IMR-90 (cell line): ENCODE measurements at regions not wholly inside any gene's neighbourhood (a gene's known extent, or its start where the extent isn't known, plus 50 kb on each side); places are given as distances from the start of the nearest gene placed in this dataset.

ENCODE experiments used
- ATAC-seq: fragments of 200-7000 bp; cut with Tn5 transposase; 2 replicates; pipeline ENCODE4 v1.9.1; 2020; ENCODE audit warnings: low read depth, mild to moderate bottlenecking, moderate library complexity
- BruUV-seq: library from RNA; stranded (reverse); fragments of 400-500 nt; replicated peaks from 2 replicates; lab custom pipeline; 2021; lab: Mats Ljungman, UMichigan
- CTCF ChIA-PET: fragments of 300-600 bp; formaldehyde crosslinking; extraction: SDS; loops from one replicate; lab custom pipeline; 2021; ENCODE audit warnings: antibody characterized with exemption; lab: Yijun Ruan, JAX
- POLR2A ChIA-PET: fragments of 300-600 bp; sonication (Branson Sonifier 250); formaldehyde crosslinking; loops from one replicate; lab custom pipeline; 2022; ENCODE audit warnings: antibody characterized with exemption; ENCODE audit not compliant: unreplicated experiment; lab: Charles Lee
- DNase-seq: peaks from one replicate; pipeline ENCODE4 v3.0.0; 2013
- H2AFZ ChIP-seq: replicated peaks from 2 replicates; pipeline ENCODE3; 2013; ENCODE audit warnings: low read length, mild to moderate bottlenecking; ENCODE audit not compliant: poor library complexity
- H2AK5ac ChIP-seq: 2 replicates; pipeline ENCODE4 v1.6.1; 2013; ENCODE audit warnings: low read depth, low read length, inconsistent platforms
- H2AK9ac ChIP-seq: replicated peaks from 2 replicates; pipeline ENCODE3; 2013; ENCODE audit warnings: mild to moderate bottlenecking, low read depth, low read length, moderate library complexity; ENCODE audit not compliant: poor library complexity
- H2BK120ac ChIP-seq: 2 replicates; pipeline ENCODE4 v1.6.1; 2013; ENCODE audit warnings: low read depth, low read length, inconsistent platforms
- H2BK15ac ChIP-seq: 3 replicates; pipeline ENCODE4 v1.6.1; 2013; ENCODE audit warnings: low read depth, low read length, inconsistent platforms
- H2BK20ac ChIP-seq: 2 replicates; pipeline ENCODE4 v1.6.1; 2013; ENCODE audit warnings: low read depth, mild to moderate bottlenecking, inconsistent platforms, low read length, moderate library complexity
- H2BK5ac ChIP-seq: 2 replicates; pipeline ENCODE4 v1.6.1; 2013; ENCODE audit warnings: mild to moderate bottlenecking, low read depth, low read length, inconsistent platforms; ENCODE audit not compliant: poor library complexity, severe bottlenecking
- H3K14ac ChIP-seq: replicated peaks from 2 replicates; pipeline ENCODE4 v1.6.1; 2013; ENCODE audit warnings: low read depth, low read length, inconsistent platforms
- H3K18ac ChIP-seq: 2 replicates; pipeline ENCODE4 v1.6.1; 2013; ENCODE audit warnings: low read depth, low read length, control low read depth
- H3K23ac ChIP-seq: 2 replicates; pipeline ENCODE4 v1.6.1; 2013; ENCODE audit warnings: low read depth, low read length, inconsistent platforms
- H3K27ac ChIP-seq: 2 replicates; pipeline ENCODE4 v1.5.1; 2013; ENCODE audit warnings: mild to moderate bottlenecking, control low read depth, low read length; ENCODE audit not compliant: insufficient read depth
- H3K27me3 ChIP-seq: 2 replicates; pipeline ENCODE4 v1.6.1; 2013; ENCODE audit warnings: low read length; ENCODE audit not compliant: control insufficient read depth, insufficient read depth
- H3K36me3 ChIP-seq: 2 replicates; pipeline ENCODE4 v1.6.1; 2013; ENCODE audit warnings: low read length, mixed read lengths; ENCODE audit not compliant: control insufficient read depth, insufficient read depth
- H3K4ac ChIP-seq: 2 replicates; pipeline ENCODE4 v1.6.1; 2013; ENCODE audit warnings: low read depth, low read length, inconsistent platforms
- H3K4me1 ChIP-seq: 2 replicates; pipeline ENCODE4 v1.6.1; 2013; ENCODE audit warnings: low read length, mixed read lengths; ENCODE audit not compliant: control insufficient read depth, insufficient read depth
- H3K4me2 ChIP-seq: 2 replicates; pipeline ENCODE4 v1.6.1; 2013; ENCODE audit warnings: low read depth, mild to moderate bottlenecking, control low read depth, low read length, moderate library complexity
- H3K4me3 ChIP-seq: 2 replicates; pipeline ENCODE4 v1.5.1; 2013; ENCODE audit warnings: low read depth, mild to moderate bottlenecking, control low read depth, low read length, moderate library complexity; ENCODE audit not compliant: insufficient read depth
- H3K56ac ChIP-seq: 2 replicates; pipeline ENCODE4 v1.6.1; 2013; ENCODE audit warnings: low read length, inconsistent platforms; ENCODE audit not compliant: insufficient read depth; ENCODE audit errors: extremely low read depth
- H3K79me1 ChIP-seq, 2 experiments: 2 replicates each; pipeline ENCODE4 v1.6.1; 2013; ENCODE audit warnings: low read length in 2 of 2, inconsistent platforms in 1 of 2, low read depth in 1 of 2
- H3K9ac ChIP-seq: 2 replicates; pipeline ENCODE4 v1.6.1; 2013; ENCODE audit warnings: low read depth, low read length, control low read depth
- H3K9me1 ChIP-seq: 2 replicates; pipeline ENCODE4 v1.6.1; 2013; ENCODE audit warnings: low read length, inconsistent platforms; ENCODE audit not compliant: insufficient read depth
- H3K9me3 ChIP-seq: 2 replicates; pipeline ENCODE4 v1.6.1; 2013; ENCODE audit warnings: low read length; ENCODE audit not compliant: control insufficient read depth, insufficient read depth
- H4K20me1 ChIP-seq: 2 replicates; pipeline ENCODE4 v1.6.1; 2013; ENCODE audit warnings: low read length, inconsistent platforms; ENCODE audit not compliant: insufficient read depth
- H4K5ac ChIP-seq: 2 replicates; pipeline ENCODE4 v1.6.1; 2013; ENCODE audit warnings: mild to moderate bottlenecking, low read depth, low read length, control low read depth
- H4K8ac ChIP-seq, 2 experiments: 2 replicates each; pipeline ENCODE4 v1.6.1; 2013; ENCODE audit warnings: low read depth in 2 of 2, low read length in 2 of 2, control low read depth in 1 of 2, inconsistent platforms in 1 of 2
- H4K91ac ChIP-seq: 2 replicates; pipeline ENCODE4 v1.6.1; 2013; ENCODE audit warnings: low read depth, low read length, inconsistent platforms; ENCODE audit not compliant: insufficient read depth
- BHLHE40 ChIP-seq: fragments of 150-350 bp; IDR thresholded peaks from 2 replicates; pipeline ENCODE4 v1.6.1; 2016; ENCODE audit warnings: mild to moderate bottlenecking, low read depth, low read length
- CEBPB ChIP-seq: IDR thresholded peaks from 2 replicates; pipeline ENCODE4 v1.6.1; 2012; ENCODE audit warnings: low read depth, low read length, improper control_type of control experiment
- CTCF ChIP-seq: conservative IDR thresholded peaks from 2 replicates; pipeline ENCODE4 v1.5.1; 2012; ENCODE audit warnings: mild to moderate bottlenecking, low read depth, low read length, improper control_type of control experiment
- ELK1 ChIP-seq: fragments of 150-350 bp; IDR thresholded peaks from 2 replicates; pipeline ENCODE4 v1.6.1; 2016; ENCODE audit warnings: low read depth, mild to moderate bottlenecking, low read length, moderate library complexity, borderline replicate concordance
- FOS ChIP-seq: fragments of 150-350 bp; IDR thresholded peaks from 2 replicates; pipeline ENCODE4 v1.6.1; 2016; ENCODE audit warnings: low read depth, low read length
- MAZ ChIP-seq: IDR thresholded peaks from 2 replicates; pipeline ENCODE4 v1.6.1; 2012; ENCODE audit warnings: low read depth, mild to moderate bottlenecking, low read length, improper control_type of control experiment, moderate library complexity, borderline replicate concordance
- MXI1 ChIP-seq: IDR thresholded peaks from 2 replicates; pipeline ENCODE4 v1.6.1; 2012; ENCODE audit warnings: low read depth, mild to moderate bottlenecking, low read length, moderate library complexity, borderline replicate concordance
- POLR2A ChIP-seq: IDR thresholded peaks from 2 replicates; pipeline ENCODE4 v1.6.1; 2012; ENCODE audit warnings: mild to moderate bottlenecking, low read depth, low read length
- RAD21 ChIP-seq: IDR thresholded peaks from 2 replicates; pipeline ENCODE4 v1.6.1; 2012; ENCODE audit warnings: low read length, improper control_type of control experiment
- RFX5 ChIP-seq: IDR thresholded peaks from 2 replicates; pipeline ENCODE4 v1.8.0; 2012; ENCODE audit warnings: low read depth, mild to moderate bottlenecking, low read length, moderate library complexity
- SMC3 ChIP-seq: fragments of 150-350 bp; IDR thresholded peaks from 2 replicates; pipeline ENCODE4 v1.6.1; 2016; ENCODE audit warnings: low read depth, mild to moderate bottlenecking, antibody characterized with exemption, low read length, moderate library complexity
- WGBS, 2 experiments: methylation state at CpG; one replicate each; pipeline versions ENCODE4 v1.1.5 to v1.1.7; 2013; ENCODE audit warnings: missing lambda C conversion rate in 2 of 2; ENCODE audit not compliant: insufficient read length in 1 of 2; ENCODE audit errors: extremely low coverage in 2 of 2; 5-methylcytosine and 5-hydroxymethylcytosine counted together
- dilution Hi-C: fragments of 300-500 bp; cut with HindIII; formaldehyde crosslinking; loops from one replicate; pipeline ENCODE4 v1.14.3; 2018; ENCODE audit warnings: low sequenced_read_pairs; ENCODE audit not compliant: unreplicated experiment
- in situ Hi-C: fragments of 300-500 bp; cut with MboI; formaldehyde crosslinking; loops from 3 replicates; pipeline ENCODE4 v1.14.3; 2019; ENCODE audit warnings: low sequenced_read_pairs, inconsistent platforms, mixed read lengths
- intact Hi-C: fragments of 100-400 bp; cut with micrococcal nuclease; formaldehyde crosslinking; loops from 2 replicates; pipeline ENCODE4 v1.10.0; 2022

- no peak overlapping the region for H4K5ac ChIP-seq
- H4K20me1 ChIP-seq = no peaks in the 10 kb centered on the region
- no peak overlapping the region for H3K14ac ChIP-seq
- no peak overlapping the region for H3K18ac ChIP-seq
- H2BK5ac ChIP-seq = no peak overlapping the region
- no peak for TF ChIP-seq SMC3
- TF ChIP-seq POLR2A = no peak
- TF ChIP-seq ELK1 = no peak
- no peak for TF ChIP-seq CTCF
- TF ChIP-seq CEBPB = no peak
- no peak for TF ChIP-seq RAD21
- no peak for TF ChIP-seq RFX5
- no peak for TF ChIP-seq MAZ
- no peak for TF ChIP-seq MXI1
- TF ChIP-seq FOS = no peak
- no peak for TF ChIP-seq BHLHE40
- no peak overlapping the region for H2BK20ac ChIP-seq
- no peak overlapping the region for H2AK5ac ChIP-seq
- in situ Hi-C loops (no loop called here), intact Hi-C loops (no loop called here), dilution Hi-C loops (no loop called here)
- H2BK15ac ChIP-seq = no peak overlapping the region
- DNase-seq = no peak
- no peaks in the 10 kb centered on the region for H3K27me3 ChIP-seq
- H3K9me1 ChIP-seq = no peaks in the 10 kb centered on the region
- H3K27ac ChIP-seq = no peak overlapping the region
- H3K4ac ChIP-seq = no peak overlapping the region
- no peaks in the 10 kb centered on the region for H3K36me3 ChIP-seq
- H3K9me3 ChIP-seq = peaks cover 8% of the 10 kb centered on the region
- H3K79me1 ChIP-seq = no peaks in the 10 kb centered on the region
- H2AK9ac ChIP-seq = no peak overlapping the region
- H3K4me1 ChIP-seq = no peaks in the 10 kb centered on the region
- H4K8ac ChIP-seq = no peak overlapping the region
- no peak overlapping the region for H2BK120ac ChIP-seq
- no peak overlapping the region for H3K23ac ChIP-seq
- no peak for ATAC-seq
- no peak overlapping the region for H3K4me3 ChIP-seq
- no peak overlapping the region for H3K4me2 ChIP-seq
- H2AFZ ChIP-seq = no peak overlapping the region
- H3K56ac ChIP-seq = no peak overlapping the region
- H3K9ac ChIP-seq = no peak overlapping the region
- ChIA-PET POLR2A (no interaction called here), CTCF (no interaction called here)
- BruUV-seq = no TSS peak
- WGBS, 2 experiments = no CpG with 5 or more reads among the region's 3 CpGs
- no peak overlapping the region for H4K91ac ChIP-seq
These were observed 74.4 kb upstream of the GUCY1A2 start for GRCh38 chr11:107092667-107093066.
